Immature natural killer cell (primary cell): ENCODE measurements at regions not wholly inside any gene's neighbourhood (a gene's known extent, or its start where the extent isn't known, plus 50 kb on each side); places are given as distances from the start of the nearest gene placed in this dataset.
A peak's percentile ranks its signal among the peaks of the same experiment; 100 is the strongest.

Source experiments
- DNase-seq, 3 donors: peaks; one replicate each; pipeline ENCODE4 v3.0.0; 2022; ENCODE audit warnings: mixed read lengths in 1 of 3
- H3K27ac Mint-ChIP-seq, 6 donors: one replicate each; pipeline ENCODE4 v1.8.0; 2020; ENCODE audit warnings: mixed read lengths in 6 of 6, mild to moderate bottlenecking in 5 of 6, inconsistent platforms in 4 of 6, moderate library complexity in 3 of 6
- H3K27me3 Mint-ChIP-seq, 3 donors: one replicate each; pipeline ENCODE4 v1.8.0; 2020 to 2021; ENCODE audit warnings: low read depth in 3 of 3, mild to moderate bottlenecking in 3 of 3, mixed read lengths in 3 of 3, moderate library complexity in 3 of 3, inconsistent platforms in 1 of 3
- H3K36me3 Mint-ChIP-seq, 3 donors: one replicate each; pipeline ENCODE4 v1.8.0; 2020; ENCODE audit warnings: mixed read lengths in 3 of 3, inconsistent platforms in 2 of 3, mild to moderate bottlenecking in 2 of 3
- H3K4me1 Mint-ChIP-seq, 2 donors: one replicate each; pipeline ENCODE4 v1.8.0; 2020; ENCODE audit warnings: inconsistent platforms in 2 of 2, mild to moderate bottlenecking in 2 of 2, mixed read lengths in 2 of 2, moderate library complexity in 1 of 2
- H3K4me3 Mint-ChIP-seq, 5 donors: one replicate each; pipeline ENCODE4 v1.8.0; 2020; ENCODE audit warnings: mild to moderate bottlenecking in 5 of 5, mixed read lengths in 5 of 5, inconsistent platforms in 3 of 5, moderate library complexity in 3 of 5
- H3K9me3 Mint-ChIP-seq, 6 donors: one replicate each; pipeline ENCODE4 v1.8.0; 2020; ENCODE audit warnings: mild to moderate bottlenecking in 6 of 6, mixed read lengths in 6 of 6, inconsistent platforms in 4 of 6, moderate library complexity in 3 of 6

- Mint-ChIP-seq H3K4me3 (no peak overlapping the region), H3K27me3 (peaks cover 0 to 2% (median 0%) of the 10 kb centered on the region in 3 donors), H3K27ac (peak overlapping the region in 1 of 6 donors; percentile 50), H3K36me3 (no peaks in the 10 kb centered on the region), H3K9me3 (no peaks in the 10 kb centered on the region), H3K4me1 (peaks cover 37 to 38% of the 10 kb centered on the region in 2 donors)
- DNase-seq, result no peak
These were observed 234.1 kb downstream of the FOXO1 start for GRCh38 chr13:40432018-40432978.

- no peaks in the 10 kb centered on the region for H3K36me3 Mint-ChIP-seq
These were observed 233.4 kb downstream of the FOXO1 start for GRCh38 chr13:40433001-40433400.

DNA sequence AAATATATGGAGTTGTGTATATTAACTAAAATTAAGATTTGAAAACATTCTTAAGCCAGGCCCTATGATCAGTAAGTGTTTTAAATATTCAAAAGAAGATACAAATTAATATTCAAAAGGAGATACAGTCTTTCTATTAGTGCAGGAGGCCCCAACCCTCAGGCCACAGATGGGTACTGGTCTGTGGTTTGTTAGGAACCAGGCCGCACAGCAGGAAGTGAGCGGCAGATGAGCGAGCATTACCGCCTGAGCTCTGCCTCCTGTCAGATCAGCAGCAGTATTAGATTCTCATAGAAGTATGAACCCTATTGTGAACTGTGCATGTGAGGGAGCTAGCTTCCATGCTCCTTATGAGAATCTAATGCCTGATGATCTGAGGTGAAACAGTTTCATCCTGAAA, 232.9 kb downstream of the FOXO1 start:
- peak; percentile 43 to 63 (median 48) for DNase-seq
- H3K4me3 Mint-ChIP-seq, result peak overlapping the region; percentile 15 to 61 (median 43)
- no peaks in the 10 kb centered on the region for H3K36me3 Mint-ChIP-seq
- no peaks in the 10 kb centered on the region for H3K9me3 Mint-ChIP-seq
- peaks cover 37 to 44% of the 10 kb centered on the region in 2 donors for H3K4me1 Mint-ChIP-seq
- peaks cover 0 to 2% (median 0%) of the 10 kb centered on the region in 3 donors for H3K27me3 Mint-ChIP-seq
- peak overlapping the region in 5 of 6 donors; percentile 26 to 72 (median 59) for H3K27ac Mint-ChIP-seq

More at GRCh38 chr13:40433001-40433400, 233.4 kb downstream of the FOXO1 start:
- Mint-ChIP-seq H3K4me3 (no peak overlapping the region), H3K27me3 (peaks cover 0 to 2% (median 0%) of the 10 kb centered on the region in 3 donors), H3K27ac (peak overlapping the region in 1 of 6 donors; percentile 23), H3K9me3 (no peaks in the 10 kb centered on the region), H3K4me1 (peaks cover 37 to 39% of the 10 kb centered on the region in 2 donors)
- DNase-seq, result no peak

- Mint-ChIP-seq H3K4me3 (peak overlapping the region in 3 of 5 donors; percentile 47 to 51 (median 47)), H3K27me3 (peaks cover 0 to 4% (median 0%) of the 10 kb centered on the region in 3 donors), H3K9me3 (no peaks in the 10 kb centered on the region), H3K36me3 (no peaks in the 10 kb centered on the region), H3K4me1 (peaks cover 40 to 52% of the 10 kb centered on the region in 2 donors), H3K27ac (peak overlapping the region in 4 of 6 donors; percentile 17 to 47 (median 22))
- DNase-seq, result no peak
These were observed 231.7 kb downstream of the FOXO1 start for GRCh38 chr13:40434516-40435397.

GRCh38 chr13:40438022-40438680, 228.3 kb downstream of the FOXO1 start:
- Mint-ChIP-seq H3K27ac (peak overlapping the region in 1 of 6 donors; percentile 6), H3K27me3 (peaks cover 0 to 7% (median 1%) of the 10 kb centered on the region in 3 donors), H3K9me3 (no peaks in the 10 kb centered on the region), H3K4me3 (no peak overlapping the region), H3K4me1 (peaks cover 24 to 36% of the 10 kb centered on the region in 2 donors), H3K36me3 (no peaks in the 10 kb centered on the region)
- DNase-seq, result no peak

GRCh38 chr13:40438999-40439797, 227.2 kb downstream of the FOXO1 start:
- Mint-ChIP-seq H3K4me1 (peaks cover 13 to 26% of the 10 kb centered on the region in 2 donors), H3K9me3 (no peaks in the 10 kb centered on the region), H3K27ac (no peak overlapping the region), H3K27me3 (peaks cover 0 to 7% (median 3%) of the 10 kb centered on the region in 3 donors), H3K36me3 (no peaks in the 10 kb centered on the region), H3K4me3 (peak overlapping the region in 1 of 5 donors; percentile 3)
- DNase-seq, result no peak

DNA sequence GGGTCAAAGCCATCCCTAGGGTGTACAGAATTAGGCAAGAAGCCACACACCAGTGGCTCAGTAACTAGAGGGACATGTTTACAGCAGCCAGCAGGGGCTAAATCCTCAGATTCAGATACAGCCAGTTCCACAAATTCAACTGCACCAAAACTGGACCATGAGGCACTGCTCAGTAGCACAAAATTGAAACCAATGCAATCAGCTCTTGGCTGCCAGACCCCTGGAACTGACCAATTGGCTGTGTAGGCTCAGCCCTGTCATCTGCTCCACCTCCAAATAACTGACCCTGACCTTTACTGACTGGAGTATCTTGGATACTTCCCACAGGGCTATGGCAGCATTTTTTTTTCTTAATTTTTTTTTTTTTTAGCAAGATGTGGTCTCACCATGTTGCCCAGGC, 226.5 kb downstream of the FOXO1 start:
- H3K36me3 Mint-ChIP-seq, result no peaks in the 10 kb centered on the region
- no peak overlapping the region for H3K27ac Mint-ChIP-seq
- H3K4me1 Mint-ChIP-seq, result peaks cover 6 to 18% of the 10 kb centered on the region in 2 donors
- no peaks in the 10 kb centered on the region for H3K9me3 Mint-ChIP-seq
- H3K27me3 Mint-ChIP-seq, result peaks cover 0 to 7% (median 3%) of the 10 kb centered on the region in 3 donors
- H3K4me3 Mint-ChIP-seq, result no peak overlapping the region
- DNase-seq, result no peak

DNA sequence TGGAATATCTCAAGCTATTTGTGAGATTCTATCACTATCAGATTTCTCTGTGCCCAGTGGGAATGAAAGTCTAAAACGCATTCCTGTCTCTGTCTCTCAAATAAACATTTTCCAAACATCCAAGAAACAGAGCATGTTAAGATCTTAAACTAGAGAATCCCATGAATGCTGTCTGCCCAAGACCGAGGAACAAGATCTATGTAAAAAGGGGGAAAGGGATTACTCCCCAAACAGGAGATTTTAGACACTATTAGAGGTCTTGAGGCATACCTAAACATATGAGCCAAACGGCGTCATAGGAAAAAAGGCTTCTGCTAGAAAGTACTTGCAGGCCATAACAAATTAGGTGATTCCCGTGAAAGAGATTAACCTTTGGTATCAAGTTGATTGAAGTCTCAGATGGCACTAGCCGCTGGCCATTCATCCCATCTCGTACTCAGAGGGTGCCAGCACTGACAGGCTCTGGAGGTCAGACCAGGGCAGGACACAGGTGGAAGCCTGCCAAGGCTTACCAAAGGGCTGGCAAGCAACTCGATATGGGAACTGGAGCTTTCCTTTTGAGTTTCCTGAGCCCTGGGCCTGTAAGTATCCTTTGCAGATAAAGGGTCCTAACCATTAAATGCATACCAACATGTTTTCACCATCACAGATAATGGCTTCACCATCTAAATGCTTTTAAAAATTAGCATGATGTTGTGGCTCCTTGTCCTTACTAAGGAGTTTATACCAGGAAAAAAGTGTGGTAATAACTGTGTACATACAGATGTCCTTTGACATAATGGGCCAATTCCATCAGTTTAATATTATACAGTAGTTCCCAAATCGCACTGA, 225.2 kb downstream of the FOXO1 start:
- peaks cover 0 to 6% (median 3%) of the 10 kb centered on the region in 3 donors for H3K27me3 Mint-ChIP-seq
- H3K4me3 Mint-ChIP-seq, result no peak overlapping the region
- no peaks in the 10 kb centered on the region for H3K9me3 Mint-ChIP-seq
- H3K36me3 Mint-ChIP-seq, result no peaks in the 10 kb centered on the region
- peaks cover 2 to 13% of the 10 kb centered on the region in 2 donors for H3K4me1 Mint-ChIP-seq
- H3K27ac Mint-ChIP-seq, result no peak overlapping the region
- DNase-seq, result no peak

GRCh38 chr13:40442231-40442630, 224.2 kb downstream of the FOXO1 start:
- H3K9me3 Mint-ChIP-seq, result no peaks in the 10 kb centered on the region
- H3K36me3 Mint-ChIP-seq, result no peaks in the 10 kb centered on the region
- peaks cover 2 to 13% of the 10 kb centered on the region in 2 donors for H3K4me1 Mint-ChIP-seq
- no peak overlapping the region for H3K4me3 Mint-ChIP-seq
- no peak for DNase-seq
- H3K27me3 Mint-ChIP-seq, result peaks cover 0 to 6% (median 3%) of the 10 kb centered on the region in 3 donors
- no peak overlapping the region for H3K27ac Mint-ChIP-seq

DNA sequence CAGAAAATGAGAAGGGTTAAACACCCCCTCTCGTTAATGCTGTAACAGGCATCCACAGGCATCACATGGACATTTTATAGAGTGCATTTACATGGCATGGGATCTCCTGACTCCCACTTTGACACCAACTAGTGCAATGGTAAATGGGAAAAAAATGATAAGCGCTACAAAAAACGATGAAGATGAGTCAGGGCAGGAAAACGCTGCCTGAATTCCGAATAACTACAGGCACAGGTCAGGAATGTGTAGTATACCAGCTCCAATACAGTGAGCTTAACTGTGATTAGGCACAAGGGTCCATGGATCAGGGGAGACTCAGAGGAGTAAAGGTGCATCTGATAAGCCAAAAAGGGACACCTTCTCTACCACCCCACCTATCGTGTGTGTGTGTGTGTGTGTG, 223.6 kb downstream of the FOXO1 start:
- Mint-ChIP-seq H3K4me3 (no peak overlapping the region), H3K27ac (no peak overlapping the region), H3K9me3 (no peaks in the 10 kb centered on the region), H3K36me3 (no peaks in the 10 kb centered on the region), H3K27me3 (peaks cover 0 to 6% (median 3%) of the 10 kb centered on the region in 3 donors), H3K4me1 (peaks cover 2 to 13% of the 10 kb centered on the region in 2 donors)
- no peak for DNase-seq

- no peak overlapping the region for H3K4me3 Mint-ChIP-seq
- no peak overlapping the region for H3K27ac Mint-ChIP-seq
- no peak for DNase-seq
- no peaks in the 10 kb centered on the region for H3K9me3 Mint-ChIP-seq
- H3K36me3 Mint-ChIP-seq, result no peaks in the 10 kb centered on the region
- H3K27me3 Mint-ChIP-seq, result peaks cover 0 to 6% (median 3%) of the 10 kb centered on the region in 3 donors
- H3K4me1 Mint-ChIP-seq, result peaks cover 0 to under 1% of the 10 kb centered on the region in 2 donors
These were observed 222.2 kb downstream of the FOXO1 start for GRCh38 chr13:40444241-40444640.

- DNase-seq, result no peak
- no peak overlapping the region for H3K27ac Mint-ChIP-seq
- H3K4me3 Mint-ChIP-seq, result no peak overlapping the region
- no peaks in the 10 kb centered on the region for H3K4me1 Mint-ChIP-seq
- H3K27me3 Mint-ChIP-seq, result peaks cover 0 to 2% (median 2%) of the 10 kb centered on the region in 3 donors
- no peaks in the 10 kb centered on the region for H3K9me3 Mint-ChIP-seq
- peaks cover 0 to 7% (median 0%) of the 10 kb centered on the region in 3 donors for H3K36me3 Mint-ChIP-seq
These were observed 220.9 kb downstream of the FOXO1 start for GRCh38 chr13:40445557-40445990.
